Glutamatergic neuron (in vitro differentiated cells): ENCODE measurements at regions not wholly inside any gene's neighbourhood (a gene's known extent, or its start where the extent isn't known, plus 50 kb on each side); places are given as distances from the start of the nearest gene placed in this dataset.
A peak's percentile ranks its signal among the peaks of the same experiment; 100 is the strongest.

Experiments used
- DNase-seq: peaks from one replicate; pipeline ENCODE4 v3.0.0; 2022
- H3K27ac Mint-ChIP-seq: one replicate; pipeline ENCODE4 v1.8.0; 2020; ENCODE audit warnings: mild to moderate bottlenecking, mixed read lengths, inconsistent platforms; ENCODE audit not compliant: unreplicated experiment
- H3K27me3 Mint-ChIP-seq: one replicate; pipeline ENCODE4 v1.8.0; 2020; ENCODE audit warnings: mild to moderate bottlenecking, moderate library complexity, mixed read lengths, inconsistent platforms; ENCODE audit not compliant: unreplicated experiment
- H3K36me3 Mint-ChIP-seq: one replicate; pipeline ENCODE4 v1.8.0; 2020; ENCODE audit warnings: mild to moderate bottlenecking, mixed read lengths, inconsistent platforms; ENCODE audit not compliant: unreplicated experiment
- H3K4me1 Mint-ChIP-seq: one replicate; pipeline ENCODE4 v1.8.0; 2020; ENCODE audit warnings: mild to moderate bottlenecking, low read depth, mixed read lengths, inconsistent platforms; ENCODE audit not compliant: unreplicated experiment
- H3K4me3 Mint-ChIP-seq: one replicate; pipeline ENCODE4 v1.8.0; 2020; ENCODE audit warnings: mild to moderate bottlenecking, mixed read lengths, inconsistent platforms; ENCODE audit not compliant: unreplicated experiment
- H3K9me3 Mint-ChIP-seq: one replicate; pipeline ENCODE4 v1.8.0; 2020; ENCODE audit warnings: mild to moderate bottlenecking, moderate library complexity, mixed read lengths, inconsistent platforms; ENCODE audit not compliant: unreplicated experiment
- CTCF ChIP-seq: fragments of 200-600 bp; sonication (generic); IDR thresholded peaks from one replicate; pipeline ENCODE4 v1.5.0; 2021; ENCODE audit not compliant: partially characterized antibody, unreplicated experiment

DNA sequence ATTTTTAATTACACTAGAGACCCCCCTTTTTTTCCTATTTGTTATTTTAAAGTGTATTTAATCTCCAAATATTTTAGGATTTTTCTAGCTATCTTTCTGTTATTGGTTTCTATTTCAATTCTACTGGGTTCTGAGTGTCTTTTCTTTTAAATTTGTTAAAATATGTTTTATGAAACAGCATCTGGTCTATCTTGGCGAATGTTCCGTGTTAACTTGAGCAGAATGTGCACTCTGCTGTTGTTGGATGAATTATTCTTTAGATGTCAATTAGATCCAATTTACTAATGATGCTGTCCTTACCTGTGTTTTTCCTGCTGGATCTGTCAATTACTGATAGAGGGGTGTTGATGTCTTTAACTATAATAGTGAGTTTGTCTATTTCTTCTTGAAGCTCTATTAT lies 462.0 kb upstream of the CNTN3 start:
- Mint-ChIP-seq H3K27ac (no peak overlapping the region), H3K9me3 (no peaks in the 10 kb centered on the region), H3K36me3 (no peaks in the 10 kb centered on the region), H3K4me3 (no peak overlapping the region), H3K4me1 (peaks cover 1% of the 10 kb centered on the region), H3K27me3 (peaks cover 2% of the 10 kb centered on the region)
- no peak for TF ChIP-seq CTCF
- no peak for DNase-seq

DNA sequence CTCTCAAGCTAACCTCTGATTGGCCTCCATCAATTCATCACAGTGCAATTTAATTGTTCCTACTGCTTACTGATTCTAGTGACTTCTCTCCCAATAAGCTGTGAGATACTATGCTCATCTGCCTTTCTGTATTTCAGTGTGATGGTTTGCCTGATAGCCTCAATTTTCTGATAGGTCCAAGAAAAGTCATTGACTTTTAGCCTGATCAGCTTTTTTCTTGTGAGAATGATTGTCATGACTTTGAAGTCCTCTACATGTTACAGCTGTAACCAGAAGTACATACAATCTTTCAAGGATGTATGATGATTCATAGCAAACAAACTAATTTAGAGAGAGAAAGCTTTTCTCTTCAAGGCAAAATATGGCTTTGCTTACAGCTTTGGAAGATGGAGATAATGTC lies 463.8 kb upstream of the CNTN3 start:
- H3K9me3 Mint-ChIP-seq: no peaks in the 10 kb centered on the region
- TF ChIP-seq CTCF: no peak
- no peak for DNase-seq
- H3K27ac Mint-ChIP-seq: no peak overlapping the region
- peaks cover 1% of the 10 kb centered on the region for H3K4me1 Mint-ChIP-seq
- no peak overlapping the region for H3K4me3 Mint-ChIP-seq
- no peaks in the 10 kb centered on the region for H3K27me3 Mint-ChIP-seq
- no peaks in the 10 kb centered on the region for H3K36me3 Mint-ChIP-seq

- TF ChIP-seq CTCF: no peak
- no peaks in the 10 kb centered on the region for H3K36me3 Mint-ChIP-seq
- no peak overlapping the region for H3K27ac Mint-ChIP-seq
- no peaks in the 10 kb centered on the region for H3K4me1 Mint-ChIP-seq
- no peak for DNase-seq
- H3K27me3 Mint-ChIP-seq: no peaks in the 10 kb centered on the region
- no peak overlapping the region for H3K4me3 Mint-ChIP-seq
- H3K9me3 Mint-ChIP-seq: no peaks in the 10 kb centered on the region
These were observed 468.4 kb upstream of the CNTN3 start for GRCh38 chr3:75082845-75083244.

DNA sequence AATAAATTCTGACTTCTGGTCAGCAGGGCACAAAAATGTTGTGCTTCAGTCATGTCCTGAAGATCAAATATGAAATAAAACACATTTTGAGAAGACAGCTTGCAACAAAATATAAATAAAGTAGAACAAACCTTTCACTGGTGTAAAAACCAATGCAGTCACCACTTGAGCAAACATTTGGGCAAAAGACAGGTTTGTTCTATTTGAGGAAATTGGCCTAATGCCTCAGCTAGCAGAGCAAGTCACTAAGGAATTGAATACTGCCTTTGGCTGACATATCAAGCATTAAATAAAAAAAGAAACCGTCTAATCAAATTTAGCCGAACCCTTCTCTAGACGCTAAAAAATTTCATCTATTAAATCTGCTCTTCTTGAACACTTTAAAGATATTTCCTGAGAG lies 475.4 kb upstream of the CNTN3 start:
- H3K36me3 Mint-ChIP-seq: no peaks in the 10 kb centered on the region
- no peak overlapping the region for H3K4me3 Mint-ChIP-seq
- DNase-seq: no peak
- no peaks in the 10 kb centered on the region for H3K4me1 Mint-ChIP-seq
- no peaks in the 10 kb centered on the region for H3K9me3 Mint-ChIP-seq
- no peak overlapping the region for H3K27ac Mint-ChIP-seq
- no peaks in the 10 kb centered on the region for H3K27me3 Mint-ChIP-seq
- no peak for TF ChIP-seq CTCF

GRCh38 chr3:75101329-75102147 lies 487.1 kb upstream of the CNTN3 start:
- H3K27ac Mint-ChIP-seq: no peak overlapping the region

More at GRCh38 chr3:75101329-75102147, 487.1 kb upstream of the CNTN3 start:
- Mint-ChIP-seq H3K9me3 (no peaks in the 10 kb centered on the region), H3K4me1 (no peaks in the 10 kb centered on the region), H3K27me3 (peaks cover 3% of the 10 kb centered on the region), H3K36me3 (no peaks in the 10 kb centered on the region), H3K4me3 (no peak overlapping the region)
- TF ChIP-seq CTCF: no peak
- DNase-seq: peak; percentile 39
